HG03342 (cell line): ENCODE measurements at regions not wholly inside any gene's neighbourhood (a gene's known extent, or its start where the extent isn't known, plus 50 kb on each side); places are given as distances from the start of the nearest gene placed in this dataset.

ENCODE experiments used
- ATAC-seq: cut with Tn5 transposase; IDR thresholded peaks from one replicate; pipeline ENCODE4 v1.9.1; 2021; ENCODE audit warnings: mild to moderate bottlenecking, moderate library complexity; ENCODE audit not compliant: unreplicated experiment

GRCh38 chr1:96338622-96339021 lies 383.0 kb upstream of the PTBP2 start:
- no peak for ATAC-seq

- no peak for ATAC-seq
Observed at GRCh38 chr1:96340686-96341085, 380.9 kb upstream of the PTBP2 start.

GRCh38 chr1:96346719-96347118 lies 374.9 kb upstream of the PTBP2 start:
- ATAC-seq = no peak

- no peak for ATAC-seq
Observed at GRCh38 chr1:96349896-96350295, 371.7 kb upstream of the PTBP2 start.

- no peak for ATAC-seq
Observed at GRCh38 chr1:96352733-96353132, 368.9 kb upstream of the PTBP2 start.

GRCh38 chr1:96355521-96355920 lies 366.1 kb upstream of the PTBP2 start:
- ATAC-seq = no peak

- no peak for ATAC-seq
Observed at GRCh38 chr1:96355961-96356360, 365.6 kb upstream of the PTBP2 start.

- ATAC-seq = no peak
Observed at GRCh38 chr1:96357141-96357765, 364.3 kb upstream of the PTBP2 start.

GRCh38 chr1:96358057-96358456 lies 363.5 kb upstream of the PTBP2 start:
- no peak for ATAC-seq

GRCh38 chr1:96360036-96360795 lies 361.4 kb upstream of the PTBP2 start:
- no peak for ATAC-seq

- ATAC-seq = no peak
Observed at GRCh38 chr1:96361271-96361856, 360.2 kb upstream of the PTBP2 start.

GRCh38 chr1:96361961-96362360 lies 359.6 kb upstream of the PTBP2 start:
- no peak for ATAC-seq

GRCh38 chr1:96362623-96363022 lies 359.0 kb upstream of the PTBP2 start:
- peak; percentile 74 for ATAC-seq

GRCh38 chr1:96363826-96364225 lies 357.8 kb upstream of the PTBP2 start:
- no peak for ATAC-seq

GRCh38 chr1:96364576-96364975 lies 357.0 kb upstream of the PTBP2 start:
- ATAC-seq = no peak

GRCh38 chr1:96365076-96365475 lies 356.5 kb upstream of the PTBP2 start:
- ATAC-seq = no peak

GRCh38 chr1:96365596-96366390 lies 355.8 kb upstream of the PTBP2 start:
- ATAC-seq = no peak

- ATAC-seq = no peak
Observed at GRCh38 chr1:96366516-96366915, 355.1 kb upstream of the PTBP2 start.

- ATAC-seq = no peak
Observed at GRCh38 chr1:96367791-96368190, 353.8 kb upstream of the PTBP2 start.

GRCh38 chr1:96370757-96371156 lies 350.8 kb upstream of the PTBP2 start:
- no peak for ATAC-seq

- ATAC-seq = no peak
Observed at GRCh38 chr1:96372881-96373280, 348.7 kb upstream of the PTBP2 start.
